ENCODE measurements at regions not wholly inside any gene's neighbourhood (a gene's known extent, or its start where the extent isn't known, plus 50 kb on each side); places are given as distances from the start of the nearest gene placed in this dataset.

GRCh38 chr1:232260045-232260444 is 369.9 kb downstream of the SIPA1L2 start:
- no peak for TF ChIP-seq CTCF (conservative IDR thresholded peaks at IDR 0.05; ENCODE audit: low read depth, low read length)
- no peak for TF ChIP-seq EZH2 (IDR thresholded peaks at IDR 0.05; ENCODE audit: borderline replicate concordance, low read depth, low read length, poor library complexity, severe bottlenecking)
